Stimulated activated CD8-positive, alpha-beta memory T cell treated with anti-CD3 and anti-CD28 coated beads, Interleukin-15, amount 100 ng/mL, for 48 hours (primary cell): ENCODE measurements at regions not wholly inside any gene's neighbourhood (a gene's known extent, or its start where the extent isn't known, plus 50 kb on each side); places are given as distances from the start of the nearest gene placed in this dataset.

Experiments
- DNase-seq, 2 donors: peaks; one replicate each; pipeline ENCODE4 v3.0.0-alpha.2; 2020; ENCODE audit warnings: low read depth in 2 of 2

DNA sequence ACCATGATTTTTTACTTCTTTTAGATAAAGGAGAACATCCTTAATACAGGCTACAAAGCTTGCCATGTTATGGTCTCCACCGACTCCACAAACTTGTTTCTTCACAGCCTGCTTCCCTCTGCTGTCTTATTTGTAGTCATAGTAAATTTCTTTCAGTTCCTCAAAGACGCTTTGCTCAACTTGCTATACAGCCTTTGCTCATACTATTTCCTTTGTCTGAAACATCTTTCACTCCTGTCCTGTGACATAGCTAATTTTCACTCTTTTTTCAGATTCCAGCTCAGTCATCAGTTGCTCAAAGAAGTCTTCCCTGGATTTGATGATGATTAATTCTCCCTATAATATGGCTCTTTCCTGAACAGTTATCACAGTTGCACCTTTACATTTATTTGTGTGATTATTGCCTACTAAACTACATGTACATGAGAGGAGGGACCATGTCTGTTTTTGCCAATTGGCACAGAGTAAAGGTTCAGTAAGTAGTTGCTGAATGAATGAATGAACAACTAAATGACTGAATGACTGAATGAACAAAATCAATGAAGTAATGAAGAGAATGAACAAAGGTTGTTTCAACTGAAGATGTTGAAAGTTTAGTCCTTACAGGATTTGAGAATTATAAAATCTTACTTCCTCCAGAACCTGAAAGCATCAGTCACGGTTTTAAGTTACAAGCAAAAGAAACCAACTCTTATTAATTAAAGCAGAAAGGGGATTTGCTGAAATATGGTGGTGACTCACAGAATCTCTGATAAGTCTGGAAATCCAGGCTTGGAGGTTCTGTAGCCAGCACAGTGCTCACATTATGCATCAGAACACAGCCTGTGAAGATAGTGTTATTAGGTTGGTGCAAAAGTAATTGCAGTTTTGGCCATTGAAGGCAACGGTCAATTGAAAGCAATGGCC, 186.4 kb upstream of the FAM98A start:
- no peak for DNase-seq

DNA sequence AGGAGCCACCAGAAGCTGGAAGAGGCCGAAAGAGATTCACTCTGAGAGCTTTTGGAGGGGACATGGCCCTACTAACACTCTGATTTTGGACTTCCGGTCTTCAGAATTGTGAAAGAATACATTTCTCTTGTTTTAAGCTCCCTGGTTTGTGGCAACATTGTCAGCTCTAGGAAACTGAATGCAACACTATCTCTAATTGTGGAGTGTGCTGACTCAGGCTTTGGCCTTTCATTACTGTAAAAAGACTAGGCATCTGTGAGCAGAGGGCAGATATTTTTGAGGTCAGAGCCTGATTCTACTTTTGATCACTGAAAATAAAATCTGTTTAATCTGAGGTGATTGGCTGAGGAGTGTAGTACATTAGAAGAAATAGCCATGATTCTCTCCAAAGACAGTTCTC, 185.4 kb upstream of the FAM98A start:
- no peak for DNase-seq

DNA sequence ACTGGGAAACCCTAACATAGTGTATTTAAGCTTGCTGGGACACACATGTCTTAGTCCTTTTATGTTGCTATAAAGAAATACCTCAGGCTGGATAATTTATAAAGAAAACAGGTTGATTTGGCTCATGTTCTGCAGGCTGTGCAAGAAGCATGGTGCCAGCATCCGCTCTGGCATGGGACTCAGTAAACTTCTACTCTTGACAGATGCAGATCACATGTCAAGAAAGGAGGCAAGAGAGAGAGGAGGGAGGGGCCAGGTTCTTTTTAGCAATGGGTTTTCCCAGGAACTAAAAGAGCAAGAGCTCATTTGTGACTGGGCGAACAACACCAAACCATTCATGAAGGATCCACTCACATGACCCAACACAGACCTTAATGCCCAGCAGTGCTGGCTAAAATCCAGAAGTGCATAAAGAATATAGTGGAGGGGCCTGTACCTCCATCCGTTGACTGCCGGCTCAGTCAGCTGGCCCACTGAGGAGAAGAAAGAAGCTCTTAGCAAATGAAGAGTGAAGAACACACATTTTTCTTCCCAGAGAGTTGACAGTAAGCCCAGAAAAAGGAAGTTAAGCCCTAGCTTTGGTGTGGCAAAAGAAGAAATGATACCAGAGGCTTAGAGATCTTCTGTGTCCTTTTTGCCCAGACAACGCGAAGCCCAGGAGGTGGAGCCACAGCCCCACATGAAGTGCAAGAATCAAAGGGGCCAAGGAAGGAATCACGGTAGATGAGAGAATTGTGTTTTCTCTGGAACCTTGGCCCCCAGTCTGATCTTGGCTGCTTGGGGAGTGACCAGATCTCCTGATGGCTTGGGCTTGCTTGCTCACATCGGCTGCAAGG, 183.5 kb upstream of the FAM98A start:
- DNase-seq: no peak

DNA sequence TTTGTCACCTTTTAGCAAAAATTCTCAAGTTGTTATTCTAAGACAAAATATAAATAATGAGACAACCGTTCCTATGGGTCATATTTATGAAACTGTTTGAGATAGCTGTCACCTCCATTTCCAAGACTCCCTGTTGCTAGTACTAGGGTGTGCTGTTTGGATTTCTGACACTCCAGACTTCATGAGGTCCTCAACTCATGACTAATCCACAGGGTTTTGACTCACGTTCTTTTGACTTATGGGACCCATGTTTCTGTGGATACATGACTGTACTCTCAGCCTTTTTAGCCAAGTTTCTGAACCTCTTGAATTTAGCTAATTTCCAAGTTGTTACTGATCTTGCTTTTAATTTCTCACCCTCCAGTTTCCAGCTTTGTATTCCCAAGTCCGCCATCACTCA, 178.7 kb upstream of the FAM98A start:
- no peak for DNase-seq

DNA sequence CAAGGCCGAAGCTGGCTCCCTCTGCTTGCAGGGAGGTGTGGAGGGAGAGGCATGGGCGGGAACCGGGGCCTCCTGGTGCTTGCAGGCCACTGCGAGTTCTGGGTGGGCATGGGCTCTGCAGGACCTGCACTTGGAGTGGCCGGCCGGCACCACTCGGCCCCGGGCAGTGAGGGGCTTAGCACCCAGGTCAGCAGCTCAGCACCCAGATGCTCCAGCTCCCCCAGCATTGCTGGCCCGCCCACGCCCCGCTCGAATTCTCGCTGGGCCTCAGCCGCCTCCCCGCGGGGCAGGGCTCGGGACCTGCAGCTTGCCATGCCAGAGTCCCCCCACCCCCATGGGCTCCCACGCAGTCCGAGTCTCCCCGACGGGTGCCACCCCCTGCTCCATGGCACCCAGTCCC, 176.2 kb upstream of the FAM98A start:
- no peak for DNase-seq

DNA sequence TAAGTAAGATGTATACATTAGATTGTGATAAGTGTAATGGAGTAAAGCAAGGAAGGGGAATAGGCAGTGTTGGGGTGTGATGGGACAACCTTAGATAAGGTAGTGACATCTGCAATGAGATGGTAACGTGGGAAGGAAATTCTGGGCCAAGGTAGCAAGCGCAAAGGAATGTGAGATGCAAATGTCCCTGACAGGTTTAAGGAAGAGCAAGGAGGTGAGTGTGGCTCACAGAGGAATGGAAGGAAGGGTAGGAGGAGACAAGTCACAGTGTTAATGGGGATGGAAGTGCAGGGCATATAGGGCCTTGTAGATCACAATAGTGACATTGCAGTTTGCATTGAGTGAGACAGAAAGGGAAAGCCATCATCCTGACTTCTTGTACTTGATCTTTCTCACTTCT, 170.9 kb upstream of the FAM98A start:
- no peak for DNase-seq

DNA sequence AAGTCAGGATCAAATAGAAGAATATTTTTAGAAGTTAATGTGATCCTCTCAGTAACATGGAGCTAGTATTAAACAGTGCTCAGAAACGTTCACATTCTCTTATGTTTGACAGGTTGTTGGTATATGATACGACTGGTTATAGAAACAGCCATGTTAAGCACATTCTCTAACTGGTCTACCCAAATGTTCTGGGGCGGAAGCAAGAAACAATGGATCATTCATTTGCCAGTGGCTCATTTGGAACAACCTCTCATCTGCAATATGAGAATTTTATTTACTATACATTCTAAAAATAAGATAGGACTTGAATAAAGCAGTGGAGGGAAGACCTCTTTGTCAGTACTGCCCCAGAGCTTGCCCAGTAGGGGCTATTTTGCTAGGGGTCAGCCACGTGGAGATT, 167.1 kb upstream of the FAM98A start:
- no peak for DNase-seq

DNA sequence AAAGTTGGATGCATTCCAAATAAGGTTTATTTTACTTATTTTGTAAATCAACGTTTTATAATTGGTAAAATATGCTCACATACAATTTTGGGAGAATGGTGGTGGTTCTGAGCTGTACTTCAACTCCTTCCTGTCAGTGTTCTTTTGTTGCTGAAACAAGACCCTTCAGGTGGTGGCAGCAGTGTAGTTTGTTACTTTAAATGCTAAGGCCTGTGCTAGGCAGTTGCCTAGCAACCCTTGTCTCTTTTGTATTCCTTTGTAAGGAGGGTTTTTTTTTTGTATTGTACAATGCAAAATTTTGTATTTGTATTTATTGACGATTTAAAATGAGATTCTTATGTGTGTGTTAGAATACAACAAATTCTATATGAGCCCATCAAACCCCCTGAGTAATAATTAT, 166.0 kb upstream of the FAM98A start:
- DNase-seq: no peak

DNA sequence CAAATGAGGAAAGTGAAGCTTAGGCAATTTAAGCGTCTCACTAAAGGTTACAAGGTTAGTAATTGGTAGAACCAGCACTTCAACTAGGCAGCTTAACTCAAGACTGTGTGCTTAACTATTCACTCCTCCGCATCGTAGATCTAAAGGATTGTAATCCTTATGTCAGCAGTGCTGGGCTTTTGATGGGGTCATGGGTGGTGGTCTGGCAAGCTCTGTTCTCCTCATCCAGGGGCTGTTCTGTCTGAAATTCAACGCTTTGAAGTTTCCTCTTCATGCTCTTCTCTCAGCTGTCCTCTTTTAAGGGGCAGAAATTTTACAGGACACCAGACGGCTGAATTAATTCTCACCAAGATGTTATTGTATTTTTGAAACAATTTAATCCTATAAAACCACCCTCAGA, 165.5 kb upstream of the FAM98A start:
- DNase-seq: no peak

DNA sequence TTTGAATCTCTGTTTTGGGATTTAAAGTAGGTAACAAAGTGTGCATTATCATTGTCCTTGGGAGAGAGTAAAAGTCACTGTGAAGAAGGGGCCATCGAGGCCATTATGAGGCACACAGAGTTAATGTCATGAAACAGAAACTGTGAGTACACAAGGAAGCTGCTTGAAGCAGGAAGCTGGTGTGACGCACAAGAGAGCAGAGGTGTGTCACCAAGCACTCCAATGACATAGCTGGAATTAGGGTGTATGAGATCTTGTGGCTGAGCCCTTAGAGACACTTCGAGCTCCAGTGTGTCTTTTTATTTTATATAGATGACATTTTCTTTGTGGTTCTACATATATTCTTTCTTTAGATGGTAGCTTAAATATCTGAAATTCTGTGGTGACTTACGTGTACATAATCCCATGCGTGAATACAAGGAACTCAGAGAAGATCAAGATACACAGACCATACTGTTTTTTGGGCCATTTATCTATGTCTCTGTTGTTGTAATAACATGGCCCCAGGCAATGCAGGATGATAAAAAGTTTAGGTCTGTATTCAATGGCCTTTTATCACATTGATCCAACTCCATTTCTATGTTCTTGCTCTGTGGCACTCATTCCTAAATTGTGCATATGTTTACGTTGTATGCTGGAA, 164.7 kb upstream of the FAM98A start:
- no peak for DNase-seq

DNA sequence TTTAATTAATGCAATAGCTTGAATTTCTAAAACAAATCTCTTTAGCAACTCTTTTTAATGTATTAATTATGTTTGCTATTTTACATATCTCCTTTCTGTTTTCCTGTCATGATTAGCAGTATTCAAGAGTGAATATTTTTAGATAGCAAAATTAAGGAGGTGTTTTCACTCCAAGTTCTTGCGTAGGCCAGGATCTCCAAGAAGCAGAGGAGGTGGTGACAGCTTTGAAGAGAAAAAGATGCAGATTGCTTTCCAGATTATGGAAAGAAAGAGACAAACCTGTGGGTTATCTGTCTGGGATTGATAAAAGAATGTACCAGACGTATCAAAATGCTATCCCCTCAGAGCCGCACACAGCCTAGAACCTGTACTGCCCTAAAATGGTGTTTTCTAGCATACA, 163.5 kb upstream of the FAM98A start:
- DNase-seq: no peak

DNA sequence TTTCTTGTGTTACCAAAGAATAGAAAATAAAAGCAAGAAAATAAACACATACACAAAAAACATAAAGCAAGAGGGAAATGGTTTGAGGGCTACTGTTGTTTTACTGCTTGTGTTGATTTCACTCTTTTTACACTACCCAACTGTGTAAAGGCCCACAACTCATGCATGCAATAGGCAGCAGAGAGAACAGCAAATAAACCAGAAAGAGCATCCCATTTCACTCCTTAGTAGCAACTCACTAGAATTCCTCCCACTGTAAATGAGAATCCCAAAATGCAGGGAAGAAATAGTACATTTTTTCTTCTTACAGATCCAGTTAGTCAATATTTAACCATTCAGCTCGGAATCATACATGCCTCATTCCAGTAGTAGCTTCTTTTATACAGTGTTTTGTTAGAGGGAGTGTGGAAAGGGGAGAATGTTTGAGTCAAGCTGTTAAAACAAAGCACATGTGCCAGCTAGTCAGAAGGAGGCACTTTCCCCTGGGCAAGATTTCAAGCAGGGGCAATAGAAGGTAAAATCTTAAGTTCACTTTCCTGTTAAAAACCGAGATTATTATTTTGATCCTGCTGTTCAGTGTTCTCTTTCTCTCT, 147.2 kb upstream of the FAM98A start:
- no peak for DNase-seq

DNA sequence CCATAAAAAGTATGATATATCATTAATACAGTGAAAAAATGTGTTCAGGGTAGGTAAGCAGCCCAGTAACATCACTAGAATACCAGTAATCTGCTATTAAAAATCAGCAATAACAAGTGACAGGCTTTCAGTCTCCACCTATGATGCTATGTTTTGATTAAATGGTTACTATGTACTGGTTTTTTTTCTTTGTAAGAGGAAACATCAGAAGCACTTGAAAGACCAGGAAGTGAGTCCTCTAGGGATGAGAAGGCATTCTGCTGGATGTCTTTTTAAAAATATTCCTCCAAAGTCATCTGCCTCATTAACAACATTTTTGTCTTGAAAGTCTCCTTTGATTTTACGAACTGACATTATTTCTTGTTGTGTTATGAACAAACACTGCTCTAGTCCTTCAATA, 136.0 kb upstream of the FAM98A start:
- DNase-seq: no peak

DNA sequence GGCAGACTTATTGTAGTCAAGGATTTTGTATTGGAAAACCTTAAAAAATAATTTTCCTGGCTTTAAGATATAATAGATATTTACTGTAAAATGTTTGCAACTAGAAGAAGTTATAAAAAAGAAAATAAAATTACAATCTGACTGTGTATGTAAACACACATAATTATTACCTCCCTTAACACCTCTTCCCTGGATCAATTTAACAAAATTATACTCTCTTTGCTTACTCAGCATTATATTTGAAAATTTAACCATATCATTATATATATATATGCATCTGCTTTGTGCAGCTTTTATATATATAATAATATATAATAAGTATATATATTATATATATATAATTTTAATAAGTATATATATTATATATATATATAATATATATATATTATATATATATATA, 131.7 kb upstream of the FAM98A start:
- DNase-seq: no peak

DNA sequence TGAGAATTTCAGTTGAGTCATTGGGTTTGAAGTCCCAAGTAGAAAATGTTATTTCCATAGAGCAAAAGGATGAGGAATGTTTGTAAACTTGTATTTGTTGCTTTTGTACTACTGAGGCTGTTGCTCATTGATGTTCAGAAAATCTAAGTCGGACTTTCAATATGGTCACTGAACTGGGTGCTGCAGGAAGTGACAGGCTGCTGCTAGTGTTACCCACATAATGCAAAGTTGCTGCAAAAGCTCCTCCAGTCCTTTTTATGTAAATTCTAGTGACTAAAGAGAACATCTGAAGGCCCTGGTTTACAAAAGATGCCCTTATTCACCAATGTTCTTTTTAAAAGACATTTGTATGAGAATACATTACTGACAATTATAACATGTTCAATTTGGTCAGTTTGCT, 131.1 kb upstream of the FAM98A start:
- DNase-seq: no peak

DNA sequence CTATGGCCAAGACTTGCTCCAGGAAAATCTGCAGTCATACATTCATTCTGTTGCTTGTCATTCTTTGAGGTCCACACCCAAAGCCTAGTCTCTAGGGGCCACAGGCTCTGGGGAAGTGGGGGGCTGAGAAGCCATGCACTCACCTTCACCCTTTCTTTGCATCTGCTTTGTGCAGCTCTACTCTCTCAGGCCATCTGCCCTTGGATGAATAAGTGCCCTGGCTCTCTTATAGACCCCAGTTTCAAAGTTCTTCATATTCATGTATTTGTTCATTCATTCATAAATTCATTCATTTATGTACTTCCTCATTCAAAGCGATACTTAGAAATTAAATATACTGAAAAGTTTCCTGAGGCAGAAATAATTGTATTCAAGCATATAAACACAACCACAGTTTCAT, 130.3 kb upstream of the FAM98A start:
- DNase-seq: no peak

DNA sequence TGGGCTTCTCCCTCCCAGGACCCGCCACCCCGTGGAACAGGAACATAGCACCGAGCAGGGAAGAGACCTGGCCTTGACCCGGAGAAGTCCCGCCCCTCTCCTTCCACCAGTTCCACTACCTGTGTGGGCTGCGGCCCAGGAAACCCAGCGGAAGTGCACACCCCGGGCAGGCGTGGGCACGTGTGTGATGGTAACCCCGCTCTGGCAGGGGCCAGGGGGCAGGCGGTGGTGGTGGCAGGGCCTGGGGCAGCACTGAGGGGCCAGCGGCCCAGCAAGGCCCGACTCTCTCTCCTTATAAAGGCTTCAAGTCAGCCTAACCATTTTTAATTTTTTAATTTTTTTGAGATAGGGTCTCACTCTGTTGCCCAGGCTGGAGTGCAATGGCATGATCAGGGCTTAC, 129.0 kb upstream of the FAM98A start:
- DNase-seq: no peak

DNA sequence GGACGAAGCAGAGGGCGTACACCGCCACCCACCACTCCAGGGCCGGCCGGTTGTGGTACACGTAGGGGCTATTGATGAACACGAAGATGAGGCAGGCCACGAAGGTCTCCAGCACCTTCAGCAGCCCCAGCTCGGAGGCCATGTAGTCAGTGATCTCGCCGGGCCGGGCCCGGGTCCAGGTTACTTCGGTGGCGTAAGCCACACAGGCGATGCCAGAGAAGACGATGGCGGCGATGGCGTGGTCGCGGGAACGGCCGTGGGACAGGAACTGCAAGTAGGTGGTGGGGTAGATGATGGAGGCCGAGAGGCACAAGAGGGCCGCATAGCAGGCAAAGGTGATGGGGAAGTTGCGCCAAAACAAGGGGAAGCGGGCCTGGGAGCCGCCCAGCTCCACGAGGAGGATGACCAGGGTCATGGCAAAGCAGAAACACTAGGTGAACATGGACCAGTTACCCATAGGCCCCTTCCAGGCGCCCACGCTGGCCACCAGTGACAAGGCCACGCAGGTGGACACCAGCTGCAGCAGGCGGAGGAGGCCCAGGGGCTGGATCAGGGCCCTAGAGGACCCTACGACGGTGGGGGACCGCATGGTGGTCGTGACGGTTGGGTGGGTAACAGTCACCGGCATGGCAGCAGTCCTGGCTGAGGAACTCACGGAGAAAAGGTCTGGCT, 128.4 kb upstream of the FAM98A start:
- DNase-seq: no peak

DNA sequence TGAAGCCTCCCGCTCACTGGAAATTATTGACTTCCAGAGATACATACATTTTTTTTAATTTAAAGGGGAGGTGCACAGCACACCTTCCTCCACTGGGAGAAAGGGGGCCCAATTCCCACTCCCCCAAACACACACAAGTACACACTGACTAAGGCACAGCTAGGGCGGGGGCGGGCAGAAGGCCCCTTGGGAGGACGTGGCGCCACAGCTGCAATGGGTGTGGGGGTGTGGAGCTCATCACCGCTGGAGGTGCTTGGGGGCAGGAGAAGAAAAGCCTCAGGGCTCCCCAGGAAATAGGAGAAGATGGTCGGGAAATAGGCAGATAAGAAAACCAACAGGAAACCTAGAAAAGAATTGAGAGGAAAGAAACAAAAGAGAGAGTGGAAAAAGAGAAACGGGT, 127.3 kb upstream of the FAM98A start:
- no peak for DNase-seq

DNA sequence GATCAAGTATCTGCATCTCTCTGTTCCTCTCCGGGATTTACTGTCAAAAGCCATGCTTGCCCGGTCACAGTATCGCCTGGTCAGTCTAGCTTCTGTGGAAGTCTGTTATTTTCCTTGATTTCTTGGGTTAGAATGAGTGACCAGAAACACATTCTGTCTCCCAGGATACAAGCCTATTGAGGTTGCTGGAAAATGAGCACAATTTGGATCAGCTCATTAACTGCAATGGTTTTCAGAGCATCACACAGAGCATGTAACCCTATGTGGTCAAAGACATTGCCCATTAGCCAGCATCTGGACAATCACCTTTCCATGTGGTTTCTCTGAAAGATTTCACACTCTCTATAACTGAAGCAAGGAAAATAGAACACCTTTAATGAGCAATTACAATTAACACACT, 124.2 kb upstream of the FAM98A start:
- no peak for DNase-seq

DNA sequence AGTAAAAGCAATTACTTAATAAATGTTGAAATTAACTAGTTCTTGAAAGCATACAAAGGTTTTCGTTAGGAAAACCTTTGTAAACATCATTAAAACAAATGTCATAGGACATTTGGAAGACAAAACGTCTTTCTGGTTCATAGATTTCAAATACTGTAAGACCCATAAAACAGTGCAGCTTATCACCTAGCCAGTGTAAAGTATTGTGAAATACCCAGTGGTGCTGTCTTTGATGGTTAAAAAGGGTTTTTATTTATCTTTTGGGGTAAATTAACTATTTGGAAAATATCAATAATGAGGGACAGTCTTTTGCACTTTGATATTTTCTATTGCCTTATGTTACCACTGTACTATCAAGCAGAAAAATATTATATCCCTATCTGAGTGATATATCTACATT, 120.0 kb upstream of the FAM98A start:
- no peak for DNase-seq

DNA sequence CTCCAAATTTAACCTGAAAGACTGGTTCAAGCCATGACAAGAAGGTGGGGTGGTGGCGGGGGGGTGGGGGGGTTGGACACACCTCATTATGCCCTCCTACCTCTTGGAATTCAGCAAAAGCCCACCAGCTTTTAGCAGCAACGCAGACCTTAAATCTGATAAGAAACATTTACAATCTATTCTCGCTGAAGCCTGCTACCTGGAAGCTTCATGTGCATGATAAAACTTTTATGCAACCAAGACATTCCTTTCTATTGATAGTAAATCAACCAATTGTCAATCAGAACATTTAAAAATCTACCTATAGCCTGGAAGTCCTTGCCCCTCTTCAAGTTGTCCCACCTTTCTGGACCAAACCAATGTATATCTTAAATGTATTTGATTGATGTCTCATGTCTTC, 113.6 kb upstream of the FAM98A start:
- DNase-seq: no peak
